Body of pancreas (tissue), 4 donors: ENCODE measurements at regions not wholly inside any gene's neighbourhood (a gene's known extent, or its start where the extent isn't known, plus 50 kb on each side); places are given as distances from the start of the nearest gene placed in this dataset.

Experiments
- ATAC-seq: fragments of 150-250 bp; one replicate; pipeline ENCODE4 v1.9.1; 2016
- DNase-seq, 4 donors: peaks; one replicate each; pipeline ENCODE4 v3.0.0-alpha.2; 2019
- H3K27ac ChIP-seq, 4 donors: fragments of 200-600 bp; sonication (generic); 1 replicate in 3 of 4; 2 replicates in 1 of 4; pipeline versions ENCODE4 v1.5.1 to v1.6.1; 2016 to 2019; ENCODE audit warnings: mild to moderate bottlenecking in 1 of 4, mixed read lengths in 1 of 4, moderate library complexity in 1 of 4
- H3K27me3 ChIP-seq, 2 donors: fragments of 200-600 bp; sonication (generic); one replicate each; pipeline ENCODE4 v1.6.0; 2016; ENCODE audit warnings: mild to moderate bottlenecking in 1 of 2
- H3K36me3 ChIP-seq, 2 donors: fragments of 200-600 bp; sonication (generic); replicated peaks in 1 of 2; 2 replicates each; pipeline ENCODE4 v1.5.1; 2016; ENCODE audit warnings: low read depth in 2 of 2; ENCODE audit not compliant: insufficient read depth in 1 of 2
- H3K4me1 ChIP-seq: fragments of 200-600 bp; sonication (generic); one replicate; pipeline ENCODE4 v1.6.0; 2016
- H3K4me3 ChIP-seq, 2 donors: fragments of 200-600 bp; sonication (generic); 1 replicate in 1 of 2; 2 replicates in 1 of 2; pipeline ENCODE4 v1.5.1; 2016 to 2019
- H3K9me3 ChIP-seq, 3 donors: fragments of 200-600 bp; sonication (generic); 1 replicate in 2 of 3; 2 replicates in 1 of 3; pipeline ENCODE4 v1.5.1; 2016
- POLR2A ChIP-seq, 3 donors: fragments of 450-650 bp; IDR thresholded peaks; one replicate each; pipeline ENCODE4 v1.6.1; 2016; ENCODE audit warnings: antibody characterized with exemption in 3 of 3, mild to moderate bottlenecking in 2 of 3
- whole genome bisulfite sequencing, 2 donors: methylation state at CpG; one replicate each; pipeline ENCODE4 v1.1.5; 2017; 5-methylcytosine and 5-hydroxymethylcytosine counted together
- intact Hi-C: fragments of 100-400 bp; cut with DNase I; formaldehyde crosslinking; loops from one replicate; pipeline ENCODE4 v1.15.1; 2023
- TF ChIP-seq, protein P1 (sequence below), 7 experiments: fragments of 450-650 bp in 4 of 7; fragments of 200-600 bp in 3 of 7; sonication (generic) in 3 of 7; IDR thresholded peaks; one replicate each; pipeline ENCODE4 v1.5.1; 2016 to 2019; ENCODE audit warnings: antibody characterized with exemption in 7 of 7

DNA sequence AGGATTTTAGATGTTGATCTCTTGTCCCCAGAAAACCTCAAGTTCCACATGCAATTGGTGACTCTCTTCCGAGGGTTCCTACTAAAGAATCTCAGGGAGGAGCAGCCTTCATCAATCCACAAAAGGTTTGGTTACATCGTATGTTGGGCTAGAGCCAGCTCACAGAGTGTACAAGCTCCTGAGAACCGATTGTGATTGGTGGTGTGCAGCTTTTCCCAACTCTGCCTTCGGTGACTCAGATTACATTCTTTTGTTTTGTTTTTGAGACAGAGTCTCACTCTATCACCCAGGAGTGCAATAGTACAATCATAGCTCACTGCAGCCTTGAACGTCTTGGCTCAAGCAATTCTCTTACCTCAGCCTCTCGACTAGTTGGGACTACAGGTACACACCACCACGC lies 172.4 kb downstream of the PMP22 start:
- DNase-seq (no peak), ATAC-seq (no peak)
- H3K9me3 ChIP-seq = no peaks in the 10 kb centered on the region
- H3K27me3 ChIP-seq = no peaks in the 10 kb centered on the region
- no peaks in the 10 kb centered on the region for H3K36me3 ChIP-seq
- H3K27ac ChIP-seq = no peak overlapping the region
- H3K4me1 ChIP-seq = no peaks in the 10 kb centered on the region
- H3K4me3 ChIP-seq = no peak overlapping the region
- no peak for TF ChIP-seq POLR2A (IDR thresholded peaks at IDR 0.05)
- TF ChIP-seq, protein P1, sequence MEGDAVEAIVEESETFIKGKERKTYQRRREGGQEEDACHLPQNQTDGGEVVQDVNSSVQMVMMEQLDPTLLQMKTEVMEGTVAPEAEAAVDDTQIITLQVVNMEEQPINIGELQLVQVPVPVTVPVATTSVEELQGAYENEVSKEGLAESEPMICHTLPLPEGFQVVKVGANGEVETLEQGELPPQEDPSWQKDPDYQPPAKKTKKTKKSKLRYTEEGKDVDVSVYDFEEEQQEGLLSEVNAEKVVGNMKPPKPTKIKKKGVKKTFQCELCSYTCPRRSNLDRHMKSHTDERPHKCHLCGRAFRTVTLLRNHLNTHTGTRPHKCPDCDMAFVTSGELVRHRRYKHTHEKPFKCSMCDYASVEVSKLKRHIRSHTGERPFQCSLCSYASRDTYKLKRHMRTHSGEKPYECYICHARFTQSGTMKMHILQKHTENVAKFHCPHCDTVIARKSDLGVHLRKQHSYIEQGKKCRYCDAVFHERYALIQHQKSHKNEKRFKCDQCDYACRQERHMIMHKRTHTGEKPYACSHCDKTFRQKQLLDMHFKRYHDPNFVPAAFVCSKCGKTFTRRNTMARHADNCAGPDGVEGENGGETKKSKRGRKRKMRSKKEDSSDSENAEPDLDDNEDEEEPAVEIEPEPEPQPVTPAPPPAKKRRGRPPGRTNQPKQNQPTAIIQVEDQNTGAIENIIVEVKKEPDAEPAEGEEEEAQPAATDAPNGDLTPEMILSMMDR (IDR thresholded peaks at IDR 0.05) = no peak
- WGBS, 2 donors = 41 to 49% methylated on average over 7 of the region's 7 CpGs
- intact Hi-C loops = no loop called here

DNA sequence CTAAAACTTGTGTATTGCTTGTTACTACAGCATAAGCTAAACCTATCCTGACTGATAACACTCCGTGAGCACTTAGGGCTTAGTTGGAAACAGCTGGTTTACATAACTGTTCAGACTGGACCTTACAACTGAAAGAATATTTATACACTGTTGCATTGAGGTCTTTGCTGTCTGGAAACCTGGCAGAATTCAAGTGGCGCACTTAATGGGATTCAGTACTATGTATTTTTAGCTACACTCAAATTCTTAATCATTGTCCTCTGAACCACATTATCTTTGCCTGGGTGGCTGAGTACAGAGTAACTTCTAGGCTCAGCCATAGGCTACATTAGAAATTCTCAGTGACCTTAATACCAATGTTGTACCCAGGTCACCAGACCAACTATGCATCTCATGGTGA lies 172.9 kb downstream of the PMP22 start:
- Histone ChIP-seq H3K4me1 (no peaks in the 10 kb centered on the region), H3K9me3 (no peaks in the 10 kb centered on the region), H3K4me3 (no peak overlapping the region), H3K36me3 (no peaks in the 10 kb centered on the region), H3K27ac (no peak overlapping the region), H3K27me3 (no peaks in the 10 kb centered on the region)
- intact Hi-C loops = no loop called here
- DNase-seq (no peak), ATAC-seq (no peak)
- 76 to 78% methylated on average over 2 of the region's 2 CpGs for WGBS, 2 donors
- TF ChIP-seq, protein P1 (IDR thresholded peaks at IDR 0.05) = no peak
- TF ChIP-seq POLR2A (IDR thresholded peaks at IDR 0.05) = no peak

DNA sequence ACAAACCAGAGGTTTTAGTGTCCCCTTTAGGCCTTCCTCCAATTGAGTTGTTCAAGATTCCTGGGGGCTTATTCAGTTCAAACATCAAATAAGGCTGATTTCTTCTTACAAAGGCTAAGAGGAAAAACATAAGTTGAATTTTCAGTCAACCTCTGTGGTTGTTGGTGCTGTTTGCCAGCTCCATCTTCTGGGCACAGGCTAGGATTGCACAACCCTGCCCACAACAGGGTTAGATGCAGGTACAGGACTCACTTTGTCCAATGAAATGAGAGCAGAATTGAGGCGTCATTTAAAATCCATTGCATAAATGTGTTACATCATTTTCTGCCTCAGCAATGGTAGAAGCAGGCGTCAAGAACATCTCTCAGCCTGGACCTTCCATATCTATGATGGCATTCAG lies 173.3 kb downstream of the PMP22 start:
- no peak overlapping the region for H3K27ac ChIP-seq
- ATAC-seq = no peak
- WGBS, 2 donors = 60 to 63% methylated on average over 2 of the region's 2 CpGs
- TF ChIP-seq, protein P1 (IDR thresholded peaks at IDR 0.05) = no peak
- no peak for TF ChIP-seq POLR2A (IDR thresholded peaks at IDR 0.05)
- DNase-seq = no peak
- H3K9me3 ChIP-seq = no peaks in the 10 kb centered on the region
- no peaks in the 10 kb centered on the region for H3K36me3 ChIP-seq
- intact Hi-C loops = no loop called here
- H3K4me3 ChIP-seq = no peak overlapping the region
- no peaks in the 10 kb centered on the region for H3K27me3 ChIP-seq
- no peaks in the 10 kb centered on the region for H3K4me1 ChIP-seq

DNA sequence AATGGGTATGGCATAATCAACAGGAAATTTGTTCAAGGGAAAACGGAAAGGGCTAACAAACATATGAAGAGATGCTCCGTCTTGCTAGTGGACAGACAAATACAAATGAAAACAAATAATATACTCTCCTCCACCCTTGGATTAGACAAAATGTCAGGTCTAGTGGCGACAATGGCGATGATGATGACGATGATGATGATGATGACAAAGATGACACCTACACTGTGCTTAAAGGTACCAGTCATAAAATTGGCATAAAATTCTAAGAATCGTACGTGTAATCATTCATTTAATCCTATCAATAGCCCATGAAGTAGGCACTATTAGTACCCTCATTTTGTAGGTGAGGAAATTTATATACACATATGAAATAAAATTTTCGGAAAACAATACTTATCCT lies 174.6 kb downstream of the PMP22 start:
- Histone ChIP-seq H3K36me3 (no peaks in the 10 kb centered on the region), H3K27me3 (no peaks in the 10 kb centered on the region), H3K4me3 (no peak overlapping the region), H3K9me3 (no peaks in the 10 kb centered on the region), H3K27ac (no peak overlapping the region), H3K4me1 (no peaks in the 10 kb centered on the region)
- DNase-seq = no peak
- WGBS, 2 donors = 68% methylated on average over 8 of the region's 8 CpGs
- TF ChIP-seq POLR2A (IDR thresholded peaks at IDR 0.05) = no peak
- TF ChIP-seq, protein P1 (IDR thresholded peaks at IDR 0.05) = no peak
- ATAC-seq = no peak
- intact Hi-C loops = no loop called here

DNA sequence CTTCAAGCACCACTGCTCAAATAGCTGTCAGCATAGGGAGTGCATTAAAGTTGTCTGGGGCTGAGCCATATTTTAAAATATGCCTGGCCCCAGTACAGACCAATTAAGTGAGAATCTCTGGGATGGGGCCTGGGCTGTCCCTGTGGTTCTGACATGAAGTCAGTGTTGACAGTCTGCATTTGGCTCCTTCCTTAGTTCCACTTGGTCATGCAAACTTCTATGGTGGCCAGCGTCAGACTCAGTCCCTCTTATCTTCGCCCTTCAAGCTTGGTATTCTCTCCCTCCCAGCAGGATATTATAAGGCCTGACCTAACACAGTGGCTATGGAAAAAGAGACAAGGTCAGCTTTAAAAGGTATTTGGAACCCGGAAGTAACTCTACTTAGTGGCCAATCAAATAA lies 177.2 kb downstream of the PMP22 start:
- Histone ChIP-seq H3K9me3 (no peaks in the 10 kb centered on the region), H3K4me1 (no peaks in the 10 kb centered on the region), H3K36me3 (no peaks in the 10 kb centered on the region), H3K27ac (no peak overlapping the region), H3K27me3 (no peaks in the 10 kb centered on the region), H3K4me3 (no peak overlapping the region)
- DNase-seq (no peak), ATAC-seq (no peak)
- intact Hi-C loops = no loop called here
- 71 to 76% methylated on average over 3 of the region's 3 CpGs for WGBS, 2 donors
- TF ChIP-seq POLR2A (IDR thresholded peaks at IDR 0.05) = no peak
- TF ChIP-seq, protein P1 (IDR thresholded peaks at IDR 0.05) = no peak
